ENCODE measurements at regions not wholly inside any gene's neighbourhood (a gene's known extent, or its start where the extent isn't known, plus 50 kb on each side); places are given as distances from the start of the nearest gene placed in this dataset.

DNA sequence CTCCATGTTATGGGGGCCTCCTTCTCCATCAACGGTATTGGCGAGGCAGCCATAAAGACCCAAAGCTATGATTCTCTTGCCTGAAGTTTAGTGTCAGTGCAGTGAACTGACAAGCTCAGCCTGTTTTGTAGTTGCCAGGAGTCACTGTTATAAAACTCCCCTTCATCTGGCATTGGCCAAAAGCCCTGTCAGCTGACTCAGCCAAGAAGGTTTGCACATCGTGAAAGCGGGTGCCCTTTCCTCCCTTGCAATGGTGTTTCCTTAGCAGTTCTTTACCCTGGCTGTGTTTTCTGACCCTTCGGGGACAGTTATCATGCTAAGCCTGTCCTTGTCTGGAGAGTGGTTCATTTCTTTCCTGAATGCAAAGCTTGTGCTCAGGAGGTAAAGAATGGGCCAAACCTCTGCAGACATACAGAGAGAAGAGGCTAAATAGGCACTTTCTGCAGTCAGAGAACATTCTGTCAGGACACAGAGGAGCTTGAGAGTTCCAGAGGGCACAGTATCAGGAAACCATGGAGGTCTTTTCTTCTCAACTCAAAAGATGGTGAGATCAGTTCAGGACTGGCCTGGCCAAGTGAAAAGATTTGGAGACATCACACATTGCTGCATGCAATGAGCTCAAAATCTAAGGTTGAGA is 414.2 kb downstream of the ZNF521 start:
- Histone ChIP-seq H3K27ac (ENCODE audit: low read depth in 1 of 2, low read length in 1 of 2) (no peak overlapping the region), H3K27me3 (ENCODE audit: control insufficient read depth in 3 of 3, insufficient read depth in 3 of 3, low read length in 2 of 3) (no peaks in the 10 kb centered on the region), H3K4me3 (no peak overlapping the region), H3K36me3 (ENCODE audit: control insufficient read depth in 4 of 4, insufficient read depth in 4 of 4, low read length in 4 of 4) (no peaks in the 10 kb centered on the region), H3K4me1 (ENCODE audit: control insufficient read depth in 5 of 5, insufficient read depth in 5 of 5, low read length in 5 of 5) (peaks cover 0 to 5% (median 0%) of the 10 kb centered on the region in 5 donors), H3K9ac (ENCODE audit: insufficient read depth in 1 of 2, low read length in 2 of 2) (no peak overlapping the region), H3K9me3 (ENCODE audit: control insufficient read depth in 4 of 4, insufficient read depth in 3 of 4, low read length in 3 of 4) (no peaks in the 10 kb centered on the region)
- ATAC-seq (ENCODE audit: insufficient read depth, low FRiP score), result no peak
- TF ChIP-seq CTCF (IDR thresholded peaks at IDR 0.05; ENCODE audit: control extremely low read depth, extremely low read depth), result no peak
- 88 to 92% methylated on average over 5 of the region's 5 CpGs for WGBS, 2 donors
- DNase-seq, result no peak

- H3K36me3 ChIP-seq (ENCODE audit: control insufficient read depth in 4 of 4, insufficient read depth in 4 of 4, low read length in 4 of 4), result no peaks in the 10 kb centered on the region
- no peak overlapping the region for H3K27ac ChIP-seq (ENCODE audit: low read depth in 1 of 2, low read length in 1 of 2)
- peaks cover 0 to 5% (median 0%) of the 10 kb centered on the region in 5 donors for H3K4me1 ChIP-seq (ENCODE audit: control insufficient read depth in 5 of 5, insufficient read depth in 5 of 5, low read length in 5 of 5)
- H3K9ac ChIP-seq (ENCODE audit: insufficient read depth in 1 of 2, low read length in 2 of 2), result no peak overlapping the region
- ATAC-seq (ENCODE audit: insufficient read depth, low FRiP score) (no peak), DNase-seq (no peak)
- no peaks in the 10 kb centered on the region for H3K27me3 ChIP-seq (ENCODE audit: control insufficient read depth in 3 of 3, insufficient read depth in 3 of 3, low read length in 2 of 3)
- H3K4me3 ChIP-seq, result no peak overlapping the region
- TF ChIP-seq CTCF (IDR thresholded peaks at IDR 0.05; ENCODE audit: control extremely low read depth, extremely low read depth), result no peak
- WGBS, 2 donors, result 90 to 95% methylated on average over 6 of the region's 6 CpGs
- H3K9me3 ChIP-seq (ENCODE audit: control insufficient read depth in 4 of 4, insufficient read depth in 3 of 4, low read length in 3 of 4), result no peaks in the 10 kb centered on the region
These were observed 411.6 kb downstream of the ZNF521 start for GRCh38 chr18:24940416-24940815.

GRCh38 chr18:24941174-24941951 is 410.6 kb downstream of the ZNF521 start:
- no peak overlapping the region for H3K9ac ChIP-seq (ENCODE audit: insufficient read depth in 1 of 2, low read length in 2 of 2)
- ATAC-seq (ENCODE audit: insufficient read depth, low FRiP score) (no peak), DNase-seq (peak in 1 of 3 donors; percentile 41)
- H3K27ac ChIP-seq (ENCODE audit: low read depth in 1 of 2, low read length in 1 of 2), result no peak overlapping the region
- no peaks in the 10 kb centered on the region for H3K27me3 ChIP-seq (ENCODE audit: control insufficient read depth in 3 of 3, insufficient read depth in 3 of 3, low read length in 2 of 3)
- H3K4me1 ChIP-seq (ENCODE audit: control insufficient read depth in 5 of 5, insufficient read depth in 5 of 5, low read length in 5 of 5), result peaks cover 0 to 5% (median 0%) of the 10 kb centered on the region in 5 donors
- no peaks in the 10 kb centered on the region for H3K36me3 ChIP-seq (ENCODE audit: control insufficient read depth in 4 of 4, insufficient read depth in 4 of 4, low read length in 4 of 4)
- no peak for TF ChIP-seq CTCF (IDR thresholded peaks at IDR 0.05; ENCODE audit: control extremely low read depth, extremely low read depth)
- WGBS, 2 donors, result 79 to 93% methylated on average over 6 of the region's 6 CpGs
- H3K4me3 ChIP-seq, result no peak overlapping the region
- no peaks in the 10 kb centered on the region for H3K9me3 ChIP-seq (ENCODE audit: control insufficient read depth in 4 of 4, insufficient read depth in 3 of 4, low read length in 3 of 4)
